ENCODE measurements at regions not wholly inside any gene's neighbourhood (a gene's known extent, or its start where the extent isn't known, plus 50 kb on each side); places are given as distances from the start of the nearest gene placed in this dataset.

- Histone ChIP-seq H3K4ac (ENCODE audit: low read depth, low read length) (no peak overlapping the region), H3K9me3 (ENCODE audit: control insufficient read depth, insufficient read depth, low read length) (no peaks in the 10 kb centered on the region), H2BK120ac (ENCODE audit: low read depth, low read length) (no peak overlapping the region), H2BK5ac (ENCODE audit: low read depth, low read length, poor library complexity, severe bottlenecking) (no peak overlapping the region), H3K18ac (ENCODE audit: low read depth, low read length) (no peak overlapping the region), H3K9me1 (ENCODE audit: insufficient read depth, low read length) (no peaks in the 10 kb centered on the region), H3K4me3 (ENCODE audit: insufficient read depth, low read depth, low read length) (no peak overlapping the region), H3K4me2 (ENCODE audit: low read depth, low read length) (no peak overlapping the region), H4K8ac (ENCODE audit: low read depth in 2 of 2, low read length in 2 of 2) (no peak overlapping the region), H3K79me1 (ENCODE audit: low read depth in 1 of 2, low read length in 2 of 2) (no peaks in the 10 kb centered on the region), H3K4me1 (ENCODE audit: control insufficient read depth, insufficient read depth, low read length) (no peaks in the 10 kb centered on the region), H3K9ac (ENCODE audit: low read depth, low read length) (no peak overlapping the region), H3K36me3 (ENCODE audit: control insufficient read depth, insufficient read depth, low read length) (no peaks in the 10 kb centered on the region), H2AK9ac (replicated peaks; ENCODE audit: low read depth, low read length, poor library complexity) (no peak overlapping the region), H2BK20ac (ENCODE audit: low read depth, low read length) (no peak overlapping the region), H4K91ac (ENCODE audit: insufficient read depth, low read depth, low read length) (no peak overlapping the region), H2BK15ac (ENCODE audit: low read depth, low read length) (no peak overlapping the region), H3K56ac (ENCODE audit: extremely low read depth, insufficient read depth, low read length) (no peak overlapping the region), H3K14ac (replicated peaks; ENCODE audit: low read depth, low read length) (no peak overlapping the region), H3K23ac (ENCODE audit: low read depth, low read length) (no peak overlapping the region), H3K27ac (ENCODE audit: insufficient read depth, low read length) (no peak overlapping the region), H2AK5ac (ENCODE audit: low read depth, low read length) (no peak overlapping the region), H4K5ac (ENCODE audit: low read depth, low read length) (no peak overlapping the region), H2AFZ (replicated peaks; ENCODE audit: low read length, poor library complexity) (no peak overlapping the region), H4K20me1 (ENCODE audit: insufficient read depth, low read length) (no peaks in the 10 kb centered on the region), H3K27me3 (ENCODE audit: control insufficient read depth, insufficient read depth, low read length) (no peaks in the 10 kb centered on the region)
- dilution Hi-C loops (cut with HindIII; ENCODE audit: low sequenced_read_pairs, unreplicated experiment) (no loop called here), in situ Hi-C loops (cut with MboI; ENCODE audit: low sequenced_read_pairs) (no loop called here), intact Hi-C loops (cut with micrococcal nuclease) (no loop called here)
- no peak for TF ChIP-seq CEBPB (IDR thresholded peaks at IDR 0.05; ENCODE audit: low read depth, low read length)
- no peak for TF ChIP-seq FOS (IDR thresholded peaks at IDR 0.05; ENCODE audit: low read depth, low read length)
- TF ChIP-seq SMC3 (IDR thresholded peaks at IDR 0.05; ENCODE audit: low read depth, low read length), result no peak
- TF ChIP-seq MXI1 (IDR thresholded peaks at IDR 0.05; ENCODE audit: borderline replicate concordance, low read depth, low read length), result no peak
- TF ChIP-seq RCOR1 (IDR thresholded peaks at IDR 0.05; ENCODE audit: insufficient replicate concordance, low read length), result no peak
- TF ChIP-seq RAD21 (IDR thresholded peaks at IDR 0.05; ENCODE audit: low read length), result no peak
- TF ChIP-seq NFE2L2 (IDR thresholded peaks at IDR 0.05; ENCODE audit: low read depth, low read length), result no peak
- no peak for TF ChIP-seq CHD1 (IDR thresholded peaks at IDR 0.05; ENCODE audit: low read depth, low read length)
- no TSS peak for BruUV-seq (replicated peaks)
- WGBS, 2 experiments (ENCODE audit: extremely low coverage in 2 of 2, insufficient read length in 1 of 2), result no CpG with 5 or more reads among the region's 4 CpGs
- ChIA-PET POLR2A (ENCODE audit: unreplicated experiment) (no interaction called here), CTCF (interaction anchor here (0.6 kb wide), 1 partner anchor 307 kb away, joined by 5 read pairs; no protein-coding TSS in a partner anchor)
- no peak for ATAC-seq (ENCODE audit: low read depth)
- DNase-seq, result no peak
Observed at GRCh38 chr2:156999661-157000060, 257.8 kb upstream of the GALNT5 start.

All from IMR-90 (cell line).